PC-9 (cell line): ENCODE measurements at regions not wholly inside any gene's neighbourhood (a gene's known extent, or its start where the extent isn't known, plus 50 kb on each side); places are given as distances from the start of the nearest gene placed in this dataset.

ENCODE experiments used
- CTCF ChIP-seq: fragments of 200-600 bp; sonication (generic); conservative IDR thresholded peaks from 2 replicates; pipeline ENCODE4 v1.6.1; 2017; ENCODE audit warnings: mixed run types, antibody characterized with exemption, mild to moderate bottlenecking, moderate library complexity
- EZH2 ChIP-seq: fragments of 200-600 bp; sonication (generic); IDR thresholded peaks from 2 replicates; pipeline ENCODE4 v1.8.0; 2017; ENCODE audit warnings: antibody characterized with exemption, low read depth

- no peak for TF ChIP-seq CTCF
- no peak for TF ChIP-seq EZH2
Measured at GRCh38 chr11:69870766-69871165, 51.5 kb upstream of the FGF3 start.
